ENCODE measurements at regions not wholly inside any gene's neighbourhood (a gene's known extent, or its start where the extent isn't known, plus 50 kb on each side); places are given as distances from the start of the nearest gene placed in this dataset.

GRCh38 chr20:57952136-57952535 lies 242.3 kb upstream of the PMEPA1 start:
- H3K27ac Mint-ChIP-seq, result no peak overlapping the region
- Histone ChIP-seq H3K27ac (ENCODE audit: low read length) (no peak overlapping the region), H3K4me1 (ENCODE audit: control insufficient read depth in 1 of 2, extremely low read depth in 1 of 2, insufficient read depth in 2 of 2, low read length in 2 of 2) (no peaks in the 10 kb centered on the region), H3K36me3 (ENCODE audit: control insufficient read depth in 2 of 2, extremely low read depth in 1 of 2, insufficient read depth in 1 of 2, low read length in 1 of 2) (no peaks in the 10 kb centered on the region), H3K9me3 (no peaks in the 10 kb centered on the region), H3K27me3 (replicated peaks in 1 of 2; ENCODE audit: control insufficient read depth in 2 of 2, extremely low read depth in 1 of 2, insufficient read depth in 2 of 2, low read length in 1 of 2) (peaks cover 0 to 24% of the 10 kb centered on the region in 2 experiments), H3K4me3 (ENCODE audit: control insufficient read depth in 1 of 2, extremely low read depth in 1 of 2, low read length in 1 of 2) (no peak overlapping the region)
- no peaks in the 10 kb centered on the region for H3K36me3 Mint-ChIP-seq
- DNase-seq (no peak), ATAC-seq (replicated peaks in 1 of 4) (no peak)
- ChIA-PET POLR2A (no interaction called here), CTCF (no interaction called here)
- H3K4me1 Mint-ChIP-seq, result no peaks in the 10 kb centered on the region
- peaks cover 11 to 16% of the 10 kb centered on the region in 2 donors for H3K27me3 Mint-ChIP-seq
- H3K4me3 Mint-ChIP-seq, result no peak overlapping the region
- 100% methylated on average over 1 of the region's 1 CpG for WGBS (ENCODE audit: insufficient coverage)
- H3K9me3 Mint-ChIP-seq, result peaks cover 3 to 9% (median 4%) of the 10 kb centered on the region in 3 donors

- no peak overlapping the region for H3K27ac ChIP-seq (ENCODE audit: low read length)
- Mint-ChIP-seq H3K9me3 (peaks cover 3 to 9% (median 4%) of the 10 kb centered on the region in 3 donors), H3K4me1 (no peaks in the 10 kb centered on the region), H3K4me3 (no peak overlapping the region), H3K27ac (no peak overlapping the region), H3K36me3 (no peaks in the 10 kb centered on the region), H3K27me3 (peaks cover 11 to 16% of the 10 kb centered on the region in 2 donors)
- ATAC-seq (replicated peaks in 1 of 4), result no peak
- POLR2A ChIA-PET, result no interaction called here
- 78% methylated on average over 2 of the region's 3 CpGs for WGBS (ENCODE audit: insufficient coverage)
- no peak for DNase-seq
- H3K4me1 ChIP-seq (ENCODE audit: control insufficient read depth in 1 of 2, extremely low read depth in 1 of 2, insufficient read depth in 2 of 2, low read length in 2 of 2), result no peaks in the 10 kb centered on the region
- H3K9me3 ChIP-seq, result no peaks in the 10 kb centered on the region
- CTCF ChIA-PET, result no interaction called here
- H3K36me3 ChIP-seq (ENCODE audit: control insufficient read depth in 2 of 2, extremely low read depth in 1 of 2, insufficient read depth in 1 of 2, low read length in 1 of 2), result no peaks in the 10 kb centered on the region
- H3K27me3 ChIP-seq (replicated peaks in 1 of 2; ENCODE audit: control insufficient read depth in 2 of 2, extremely low read depth in 1 of 2, insufficient read depth in 2 of 2, low read length in 1 of 2), result peaks cover 0 to 27% of the 10 kb centered on the region in 2 experiments
- H3K4me3 ChIP-seq (ENCODE audit: control insufficient read depth in 1 of 2, extremely low read depth in 1 of 2, low read length in 1 of 2), result no peak overlapping the region
These were observed 241.7 kb upstream of the PMEPA1 start for GRCh38 chr20:57951549-57951948.

GRCh38 chr20:57950764-57951485 lies 241.1 kb upstream of the PMEPA1 start:
- peaks cover 3 to 9% (median 4%) of the 10 kb centered on the region in 3 donors for H3K9me3 Mint-ChIP-seq
- DNase-seq (no peak), ATAC-seq (replicated peaks in 1 of 4) (no peak)
- Histone ChIP-seq H3K27ac (ENCODE audit: low read length) (no peak overlapping the region), H3K9me3 (no peaks in the 10 kb centered on the region), H3K36me3 (ENCODE audit: control insufficient read depth in 2 of 2, extremely low read depth in 1 of 2, insufficient read depth in 1 of 2, low read length in 1 of 2) (no peaks in the 10 kb centered on the region), H3K27me3 (replicated peaks in 1 of 2; ENCODE audit: control insufficient read depth in 2 of 2, extremely low read depth in 1 of 2, insufficient read depth in 2 of 2, low read length in 1 of 2) (peaks cover 0 to 25% of the 10 kb centered on the region in 2 experiments), H3K4me1 (ENCODE audit: control insufficient read depth in 1 of 2, extremely low read depth in 1 of 2, insufficient read depth in 2 of 2, low read length in 2 of 2) (no peaks in the 10 kb centered on the region), H3K4me3 (ENCODE audit: control insufficient read depth in 1 of 2, extremely low read depth in 1 of 2, low read length in 1 of 2) (no peak overlapping the region)
- no peak overlapping the region for H3K4me3 Mint-ChIP-seq
- ChIA-PET CTCF (no interaction called here), POLR2A (no interaction called here)
- H3K4me1 Mint-ChIP-seq, result no peaks in the 10 kb centered on the region
- H3K27me3 Mint-ChIP-seq, result peaks cover 11 to 16% of the 10 kb centered on the region in 2 donors
- no peak overlapping the region for H3K27ac Mint-ChIP-seq
- WGBS (ENCODE audit: insufficient coverage), result 93% methylated on average over 6 of the region's 14 CpGs
- no peaks in the 10 kb centered on the region for H3K36me3 Mint-ChIP-seq

DNA sequence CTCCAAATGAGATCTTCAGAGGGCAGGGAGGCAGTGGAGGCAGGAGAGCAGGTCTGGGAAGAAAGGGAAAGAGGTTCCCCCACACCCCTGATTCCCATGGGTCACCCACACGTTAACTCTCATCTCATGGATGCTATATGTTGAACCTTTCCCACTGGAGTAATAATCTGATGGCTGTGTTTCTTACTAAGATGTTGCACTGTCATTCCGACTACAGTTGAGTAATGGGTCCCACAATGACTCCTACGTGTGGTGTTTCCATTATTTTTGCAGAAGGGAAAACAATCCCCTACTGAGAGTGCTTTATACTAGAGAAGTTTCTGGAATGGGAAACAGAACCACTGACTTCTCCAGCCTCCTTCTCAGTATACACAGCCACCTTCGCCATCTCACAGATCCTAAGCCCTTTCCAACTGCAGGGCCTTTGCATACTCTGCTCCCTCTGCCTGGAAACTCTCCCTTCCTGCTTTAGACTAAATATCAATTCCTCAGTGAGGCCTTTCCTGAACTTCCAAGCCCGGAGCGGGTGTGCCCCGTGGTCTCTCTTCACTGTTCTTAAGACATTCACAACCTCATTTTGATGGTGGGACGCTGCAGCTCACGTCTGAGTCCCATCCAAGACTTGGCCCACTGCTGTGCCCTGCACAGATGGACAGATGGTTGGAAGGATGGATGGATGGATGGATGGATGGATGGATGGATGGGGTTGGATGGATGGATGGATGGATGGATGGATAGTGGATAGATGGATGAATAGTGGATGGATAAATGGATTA lies 238.6 kb upstream of the PMEPA1 start:
- H3K9me3 ChIP-seq, result no peaks in the 10 kb centered on the region
- H3K27ac ChIP-seq (ENCODE audit: low read length), result no peak overlapping the region
- Mint-ChIP-seq H3K4me1 (no peaks in the 10 kb centered on the region), H3K27ac (no peak overlapping the region), H3K27me3 (peaks cover 5 to 15% of the 10 kb centered on the region in 2 donors), H3K4me3 (no peak overlapping the region), H3K9me3 (no peaks in the 10 kb centered on the region), H3K36me3 (no peaks in the 10 kb centered on the region)
- ChIA-PET POLR2A (no interaction called here), CTCF (no interaction called here)
- no peak for ATAC-seq (replicated peaks in 1 of 4)
- no peaks in the 10 kb centered on the region for H3K4me1 ChIP-seq (ENCODE audit: control insufficient read depth in 1 of 2, extremely low read depth in 1 of 2, insufficient read depth in 2 of 2, low read length in 2 of 2)
- H3K4me3 ChIP-seq (ENCODE audit: control insufficient read depth in 1 of 2, extremely low read depth in 1 of 2, low read length in 1 of 2), result no peak overlapping the region
- peaks cover 0 to 24% of the 10 kb centered on the region in 2 experiments for H3K27me3 ChIP-seq (replicated peaks in 1 of 2; ENCODE audit: control insufficient read depth in 2 of 2, extremely low read depth in 1 of 2, insufficient read depth in 2 of 2, low read length in 1 of 2)
- no peaks in the 10 kb centered on the region for H3K36me3 ChIP-seq (ENCODE audit: control insufficient read depth in 2 of 2, extremely low read depth in 1 of 2, insufficient read depth in 1 of 2, low read length in 1 of 2)
- DNase-seq, result no peak
- 88% methylated on average over 8 of the region's 9 CpGs for WGBS (ENCODE audit: insufficient coverage)

- H3K4me1 Mint-ChIP-seq, result no peaks in the 10 kb centered on the region
- H3K9me3 ChIP-seq, result no peaks in the 10 kb centered on the region
- H3K36me3 ChIP-seq (ENCODE audit: control insufficient read depth in 2 of 2, extremely low read depth in 1 of 2, insufficient read depth in 1 of 2, low read length in 1 of 2), result no peaks in the 10 kb centered on the region
- H3K4me1 ChIP-seq (ENCODE audit: control insufficient read depth in 1 of 2, extremely low read depth in 1 of 2, insufficient read depth in 2 of 2, low read length in 2 of 2), result no peaks in the 10 kb centered on the region
- ChIA-PET CTCF (no interaction called here), POLR2A (no interaction called here)
- no peak overlapping the region for H3K4me3 Mint-ChIP-seq
- DNase-seq (no peak), ATAC-seq (replicated peaks in 1 of 4) (no peak)
- no peak overlapping the region for H3K27ac Mint-ChIP-seq
- H3K27ac ChIP-seq (ENCODE audit: low read length), result no peak overlapping the region
- H3K9me3 Mint-ChIP-seq, result no peaks in the 10 kb centered on the region
- H3K27me3 ChIP-seq (replicated peaks in 1 of 2; ENCODE audit: control insufficient read depth in 2 of 2, extremely low read depth in 1 of 2, insufficient read depth in 2 of 2, low read length in 1 of 2), result peaks cover 0 to 16% of the 10 kb centered on the region in 2 experiments
- no peaks in the 10 kb centered on the region for H3K36me3 Mint-ChIP-seq
- WGBS (ENCODE audit: insufficient coverage), result 82% methylated on average over 7 of the region's 16 CpGs
- no peak overlapping the region for H3K4me3 ChIP-seq (ENCODE audit: control insufficient read depth in 1 of 2, extremely low read depth in 1 of 2, low read length in 1 of 2)
- H3K27me3 Mint-ChIP-seq, result peaks cover 5 to 15% of the 10 kb centered on the region in 2 donors
These were observed 237.8 kb upstream of the PMEPA1 start for GRCh38 chr20:57947421-57948179.

GRCh38 chr20:57946559-57947315 lies 236.9 kb upstream of the PMEPA1 start:
- H3K4me1 ChIP-seq (ENCODE audit: control insufficient read depth in 1 of 2, extremely low read depth in 1 of 2, insufficient read depth in 2 of 2, low read length in 2 of 2), result no peaks in the 10 kb centered on the region

More at GRCh38 chr20:57946559-57947315, 236.9 kb upstream of the PMEPA1 start:
- 86% methylated on average over 8 of the region's 8 CpGs for WGBS (ENCODE audit: insufficient coverage)
- H3K36me3 Mint-ChIP-seq, result no peaks in the 10 kb centered on the region
- no peak overlapping the region for H3K27ac ChIP-seq (ENCODE audit: low read length)
- peaks cover 0 to 20% of the 10 kb centered on the region in 2 experiments for H3K27me3 ChIP-seq (replicated peaks in 1 of 2; ENCODE audit: control insufficient read depth in 2 of 2, extremely low read depth in 1 of 2, insufficient read depth in 2 of 2, low read length in 1 of 2)
- H3K9me3 ChIP-seq, result no peaks in the 10 kb centered on the region
- H3K27ac Mint-ChIP-seq, result no peak overlapping the region
- H3K27me3 Mint-ChIP-seq, result peaks cover 9 to 11% of the 10 kb centered on the region in 2 donors
- no peak overlapping the region for H3K4me3 Mint-ChIP-seq
- no peaks in the 10 kb centered on the region for H3K4me1 Mint-ChIP-seq
- ATAC-seq (replicated peaks in 1 of 4) (no peak), DNase-seq (no peak)
- H3K36me3 ChIP-seq (ENCODE audit: control insufficient read depth in 2 of 2, extremely low read depth in 1 of 2, insufficient read depth in 1 of 2, low read length in 1 of 2), result no peaks in the 10 kb centered on the region
- CTCF ChIA-PET, result no interaction called here
- no peak overlapping the region for H3K4me3 ChIP-seq (ENCODE audit: control insufficient read depth in 1 of 2, extremely low read depth in 1 of 2, low read length in 1 of 2)
- POLR2A ChIA-PET, result no interaction called here
- H3K9me3 Mint-ChIP-seq, result no peaks in the 10 kb centered on the region

Measured in T-cell (primary cell).